COR-L47 (cell line): ENCODE measurements at regions not wholly inside any gene's neighbourhood (a gene's known extent, or its start where the extent isn't known, plus 50 kb on each side); places are given as distances from the start of the nearest gene placed in this dataset.

ENCODE experiments used
- DNase-seq: peaks from one replicate; lab custom pipeline; 2025; lab: John Stamatoyannopoulos, UW

DNA sequence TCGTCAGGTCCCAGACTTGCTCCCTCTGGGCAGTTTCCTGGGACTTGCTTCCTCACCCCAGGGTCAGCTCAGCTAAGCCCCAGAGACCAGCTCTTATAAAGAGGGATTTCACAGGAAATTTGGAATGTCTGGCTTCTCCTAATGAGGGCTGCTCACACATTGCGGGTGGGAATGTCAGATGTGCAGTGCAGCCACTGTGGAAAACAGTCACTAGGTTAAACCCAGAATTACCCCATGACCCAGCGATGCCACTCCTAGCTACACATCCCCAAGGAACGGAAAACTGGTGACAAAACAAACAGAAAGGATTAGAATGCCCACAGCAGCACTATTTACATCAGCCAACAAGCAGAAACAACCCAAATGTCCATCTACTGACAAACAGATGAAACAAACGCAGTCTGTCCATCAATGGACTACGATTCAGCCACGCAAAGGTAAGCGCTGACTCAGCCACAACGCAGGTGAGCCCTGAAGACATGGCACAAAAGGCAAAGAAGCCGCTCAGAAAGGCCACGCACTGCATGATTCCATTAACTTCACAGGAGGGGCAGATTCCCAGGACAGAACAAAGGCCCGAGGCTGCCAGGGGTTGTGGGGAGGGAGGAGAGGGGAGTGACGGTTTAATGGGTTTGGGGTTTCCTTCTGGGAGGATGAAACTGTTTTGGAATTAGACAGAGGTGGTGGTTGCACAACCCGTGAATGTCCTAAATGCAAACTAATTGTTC, 63.0 kb downstream of the NCOR2 start:
- DNase-seq, result no peak

DNA sequence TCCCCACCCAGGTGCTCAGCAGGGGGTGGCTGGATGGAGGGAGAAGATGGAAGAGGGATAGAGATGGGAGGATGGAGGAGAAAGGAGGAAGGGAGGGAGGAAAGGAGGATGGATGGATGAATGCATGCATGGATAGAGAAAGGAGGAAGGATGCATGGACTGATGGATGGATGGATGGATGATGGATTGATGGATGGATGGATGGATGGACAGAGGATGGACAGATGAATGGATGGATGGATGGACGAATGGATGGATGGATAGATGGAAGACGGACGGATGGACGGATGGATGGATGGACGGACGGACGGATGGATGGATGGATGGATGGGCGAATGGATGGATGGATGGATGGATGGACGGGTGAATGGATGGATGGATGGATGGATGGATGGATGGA, 64.1 kb downstream of the NCOR2 start:
- DNase-seq, result no peak

DNA sequence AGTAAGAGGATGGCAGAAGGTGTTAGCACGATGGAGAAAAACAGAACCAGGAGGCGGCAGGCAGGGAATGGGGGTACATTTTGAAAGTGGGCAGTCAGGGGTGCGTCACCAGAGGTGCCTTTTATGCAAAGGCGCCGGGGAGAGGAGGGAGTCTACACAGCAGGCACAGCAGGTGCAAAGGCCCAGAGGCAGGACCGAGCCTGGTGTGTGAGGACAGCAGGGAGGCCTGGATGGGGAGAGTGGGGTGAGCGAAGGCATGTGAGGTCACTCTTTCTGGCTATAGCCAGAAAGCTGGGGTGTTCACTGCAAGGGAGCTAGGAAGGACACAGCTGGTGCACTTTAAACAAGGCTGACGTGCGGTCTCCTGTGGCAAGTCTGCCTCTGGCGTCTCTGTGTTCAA, 65.0 kb downstream of the NCOR2 start:
- no peak for DNase-seq

DNA sequence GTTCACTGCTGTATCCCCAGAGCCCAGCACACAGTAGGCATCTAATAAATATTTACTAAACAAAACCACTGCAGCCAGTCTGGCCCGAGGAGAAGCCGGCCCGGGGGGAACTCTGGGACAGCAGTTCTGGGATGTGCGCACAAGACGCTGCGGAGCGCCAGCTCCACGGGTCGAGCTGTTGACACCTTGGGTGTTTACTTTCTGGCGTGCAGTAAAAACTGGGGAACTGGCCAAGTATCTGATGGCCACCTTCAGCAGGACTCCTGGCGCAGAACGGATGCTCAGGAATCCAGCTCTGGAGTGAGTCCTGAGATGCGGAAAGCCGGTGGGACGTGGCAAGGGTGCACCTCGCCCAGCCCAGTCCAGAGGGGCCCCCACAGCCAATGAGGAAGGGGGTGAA, 65.6 kb downstream of the NCOR2 start:
- no peak for DNase-seq

DNA sequence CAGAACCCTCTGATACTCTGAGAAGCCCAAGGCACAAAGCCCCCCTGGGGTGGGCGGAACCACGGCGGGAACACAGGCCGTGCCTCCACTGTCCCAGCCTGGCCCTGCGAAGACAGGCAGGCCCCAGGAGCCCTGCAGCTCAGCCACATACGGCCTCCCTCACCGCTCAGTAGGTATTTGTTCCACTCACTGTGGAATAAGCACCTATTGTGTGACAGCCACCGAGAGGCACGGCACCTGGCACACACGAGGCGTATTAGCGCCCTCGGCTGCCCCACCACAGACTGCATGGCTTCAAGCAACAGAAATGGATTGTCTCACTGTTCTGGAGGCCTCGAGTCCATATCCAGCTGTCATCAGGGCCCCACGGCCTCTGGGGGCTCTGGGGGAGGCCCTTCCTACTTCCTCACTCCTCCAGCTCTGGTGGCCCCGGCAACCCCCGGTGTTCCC, 66.3 kb downstream of the NCOR2 start:
- DNase-seq, result no peak

DNA sequence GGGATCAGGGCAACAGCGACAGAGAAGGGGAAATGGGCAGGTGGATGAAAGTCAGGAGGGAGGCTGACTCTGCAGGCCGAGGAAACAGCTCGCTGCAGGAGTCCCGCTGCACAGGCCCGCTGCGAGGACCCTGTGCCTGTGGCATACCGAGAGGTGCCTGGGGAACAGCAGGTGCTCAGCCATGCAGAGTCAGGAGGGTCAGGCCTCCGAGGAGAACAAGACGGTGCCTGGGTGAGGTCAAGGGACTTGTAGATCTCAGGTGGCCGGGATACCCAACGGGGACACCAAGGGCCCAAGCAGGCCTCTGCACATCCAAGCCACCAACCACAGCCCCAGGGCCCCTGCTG, 67.5 kb downstream of the NCOR2 start:
- DNase-seq, result no peak

DNA sequence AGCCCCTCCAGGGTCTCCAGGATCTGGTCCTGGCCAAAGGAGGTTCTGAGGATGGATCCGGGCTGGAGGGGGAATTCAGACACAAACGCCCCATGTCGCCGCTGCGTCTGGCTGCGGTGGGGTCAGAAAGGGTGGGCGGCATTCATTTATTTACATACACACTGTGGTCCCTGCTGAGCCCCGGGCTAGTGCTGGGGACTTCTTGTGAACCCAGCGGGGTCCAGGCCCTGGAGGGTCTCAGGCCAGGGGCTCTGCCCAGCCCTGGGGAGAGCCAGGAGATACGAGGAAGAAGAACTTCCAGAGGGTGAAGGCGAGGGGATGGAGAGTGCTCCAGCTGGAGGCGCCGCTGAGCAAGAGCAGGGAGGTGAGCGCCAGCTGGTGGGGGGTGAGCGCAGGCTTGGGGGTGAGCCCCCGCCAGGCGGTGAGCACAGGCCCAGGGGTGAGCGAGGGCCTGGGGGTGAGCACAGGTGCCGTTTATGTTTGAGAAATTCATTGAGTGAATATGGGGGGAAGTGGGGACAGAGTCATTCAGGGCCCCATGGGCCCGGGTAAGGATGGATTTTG, 68.1 kb downstream of the NCOR2 start:
- DNase-seq, result no peak

DNA sequence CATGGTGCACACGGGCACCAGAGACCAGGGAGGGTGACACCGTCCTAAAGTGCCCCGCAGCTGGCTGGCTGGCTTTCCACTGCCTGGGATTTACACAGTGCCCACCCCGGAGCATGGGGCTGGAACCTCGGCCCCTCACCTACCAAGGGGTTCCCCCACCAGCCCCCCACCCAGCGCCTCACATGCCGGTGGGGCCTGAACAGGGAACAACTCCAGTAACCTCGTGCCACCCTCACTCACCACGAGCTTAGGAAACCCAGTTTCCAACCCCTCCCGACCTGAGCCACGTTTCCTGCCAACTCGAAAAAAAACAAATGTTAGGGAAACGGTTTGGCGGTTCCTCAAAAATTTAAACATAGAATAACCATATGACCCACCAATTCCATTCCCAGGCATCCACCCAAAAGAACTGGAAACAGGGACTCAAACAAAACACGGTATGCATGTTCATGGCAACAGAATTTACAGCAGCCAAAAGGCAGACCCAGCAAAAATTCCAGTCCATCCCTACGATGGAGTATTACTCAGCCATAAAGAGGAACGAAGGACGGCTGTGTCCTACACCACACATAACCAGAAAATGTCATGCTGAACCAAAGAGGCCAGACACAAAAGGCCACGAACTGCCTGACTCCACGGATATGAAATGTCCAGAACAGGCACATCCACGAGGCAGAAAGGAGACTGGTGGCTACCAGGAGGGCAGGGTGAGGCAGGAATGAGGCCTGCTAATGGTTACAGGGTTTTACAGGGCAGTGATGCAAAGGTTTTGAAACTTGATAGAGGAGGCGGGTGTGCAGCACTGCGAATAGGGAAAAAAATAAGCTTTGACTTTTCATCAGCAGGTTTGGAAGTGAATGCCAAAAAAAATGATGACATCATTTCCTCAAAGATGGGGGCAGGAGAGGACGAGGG, 68.9 kb downstream of the NCOR2 start:
- no peak for DNase-seq

DNA sequence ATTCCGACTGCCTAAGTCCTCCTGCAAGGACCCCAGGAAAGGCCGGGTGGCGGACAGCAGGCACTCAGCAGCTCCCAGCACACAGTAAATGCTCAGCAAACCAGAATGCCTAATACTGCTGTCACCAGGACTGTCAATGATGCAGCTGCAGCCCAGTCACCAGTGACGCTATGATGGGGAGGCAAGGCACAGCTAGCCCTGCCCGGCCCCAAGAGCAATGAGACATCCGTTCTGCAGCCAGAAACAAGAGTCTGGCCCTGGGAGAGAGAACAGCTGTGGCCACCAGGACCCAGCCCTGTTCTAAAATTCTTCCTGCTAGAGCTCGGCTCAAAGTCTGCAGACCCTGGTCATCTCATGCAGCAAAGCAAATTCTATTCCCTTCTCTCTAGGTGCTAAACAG, 69.8 kb downstream of the NCOR2 start:
- DNase-seq, result no peak

DNA sequence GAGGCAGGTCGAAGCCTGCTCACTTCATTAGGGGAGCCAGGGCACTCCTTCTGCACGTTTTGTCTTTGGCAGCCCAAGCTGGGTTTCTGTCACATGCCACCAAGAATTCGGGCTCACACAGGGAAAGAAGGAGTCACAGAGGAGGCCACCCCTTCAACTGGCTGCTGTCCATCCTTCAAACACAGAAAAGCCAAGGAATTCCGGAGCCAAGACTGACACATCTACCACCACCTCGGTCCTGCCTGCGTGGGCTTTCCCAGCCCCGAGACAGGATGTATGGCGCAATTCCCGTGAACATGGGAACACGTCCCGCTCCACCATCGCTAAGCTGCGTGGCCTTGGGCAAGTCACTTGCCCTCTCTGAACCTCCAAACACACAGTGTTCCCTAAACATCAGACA, 70.4 kb downstream of the NCOR2 start:
- DNase-seq, result no peak

DNA sequence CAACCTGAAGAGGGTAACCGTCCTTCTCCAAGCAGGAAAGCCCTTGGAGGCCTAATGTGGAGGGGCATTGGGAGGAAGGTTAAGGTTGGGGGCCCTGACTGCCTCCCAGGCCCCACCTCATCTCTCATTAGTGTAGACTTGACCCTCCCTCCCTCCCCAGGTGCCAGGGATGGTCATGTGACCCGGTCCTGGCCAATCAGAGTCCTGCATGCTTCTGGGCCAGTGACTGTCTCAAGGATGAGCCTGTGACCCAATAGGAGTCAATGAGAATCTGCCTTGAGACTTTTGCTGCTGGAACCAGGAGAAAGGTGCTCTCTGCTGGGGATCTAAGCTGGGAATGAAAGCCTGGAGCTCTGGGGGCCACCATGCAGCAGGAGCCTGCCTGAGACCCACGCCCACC, 70.8 kb downstream of the NCOR2 start:
- no peak for DNase-seq

DNA sequence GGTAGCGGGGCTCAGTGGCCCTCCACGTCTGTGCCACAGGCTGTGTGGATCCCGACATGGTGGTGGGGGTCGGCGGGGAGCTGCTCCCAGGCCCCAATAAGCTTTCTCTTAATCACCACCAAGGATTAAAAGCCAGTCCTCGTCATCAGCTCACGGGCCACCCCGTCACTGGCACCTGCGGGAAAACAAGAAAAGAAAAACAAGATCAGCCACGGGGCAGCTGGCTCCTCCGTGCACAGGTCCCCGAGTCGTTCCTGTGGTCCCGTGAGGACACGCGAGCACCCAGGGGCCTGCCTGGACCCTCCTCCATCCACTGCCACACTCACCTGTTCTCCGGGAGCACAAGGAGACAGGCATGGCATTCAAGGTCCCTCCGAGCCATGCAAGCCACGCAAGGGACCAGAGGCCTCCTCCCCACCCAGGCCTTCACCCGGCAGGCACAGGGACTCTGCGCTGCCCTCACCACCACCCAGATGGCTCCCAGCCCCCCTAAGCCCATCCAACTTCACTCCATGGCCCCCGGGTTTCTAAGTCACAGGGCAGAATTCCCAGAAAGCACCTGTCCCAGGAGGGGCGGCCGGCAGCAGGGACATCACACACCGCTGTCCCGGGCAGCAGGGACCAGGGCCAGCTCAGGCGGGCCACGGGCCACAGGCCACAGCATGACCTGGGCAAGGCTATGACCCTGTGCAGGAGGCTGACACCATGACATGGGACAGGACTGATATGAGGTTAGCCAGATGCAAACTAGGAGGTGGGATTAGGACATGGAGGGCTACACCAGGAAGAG, 72.0 kb downstream of the NCOR2 start:
- no peak for DNase-seq

DNA sequence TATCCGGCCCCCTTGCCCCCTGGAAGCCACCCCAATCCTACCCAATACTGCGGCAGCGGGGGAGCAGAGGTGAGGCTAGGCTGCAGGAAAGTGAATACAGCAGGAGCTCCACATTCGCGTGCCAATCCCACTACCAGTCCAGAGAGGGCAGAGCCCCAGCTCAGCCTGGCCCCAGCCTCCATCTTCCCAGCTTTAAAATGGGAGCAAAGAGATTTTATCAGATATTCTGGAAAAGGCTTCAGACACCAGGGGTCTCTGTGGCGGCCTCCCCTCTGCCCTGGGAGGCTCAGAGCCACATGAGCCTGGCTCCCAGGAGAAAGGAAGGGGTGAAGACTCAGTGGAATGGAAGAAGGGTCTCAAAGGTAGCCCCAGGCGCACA, 72.7 kb downstream of the NCOR2 start:
- DNase-seq, result no peak

DNA sequence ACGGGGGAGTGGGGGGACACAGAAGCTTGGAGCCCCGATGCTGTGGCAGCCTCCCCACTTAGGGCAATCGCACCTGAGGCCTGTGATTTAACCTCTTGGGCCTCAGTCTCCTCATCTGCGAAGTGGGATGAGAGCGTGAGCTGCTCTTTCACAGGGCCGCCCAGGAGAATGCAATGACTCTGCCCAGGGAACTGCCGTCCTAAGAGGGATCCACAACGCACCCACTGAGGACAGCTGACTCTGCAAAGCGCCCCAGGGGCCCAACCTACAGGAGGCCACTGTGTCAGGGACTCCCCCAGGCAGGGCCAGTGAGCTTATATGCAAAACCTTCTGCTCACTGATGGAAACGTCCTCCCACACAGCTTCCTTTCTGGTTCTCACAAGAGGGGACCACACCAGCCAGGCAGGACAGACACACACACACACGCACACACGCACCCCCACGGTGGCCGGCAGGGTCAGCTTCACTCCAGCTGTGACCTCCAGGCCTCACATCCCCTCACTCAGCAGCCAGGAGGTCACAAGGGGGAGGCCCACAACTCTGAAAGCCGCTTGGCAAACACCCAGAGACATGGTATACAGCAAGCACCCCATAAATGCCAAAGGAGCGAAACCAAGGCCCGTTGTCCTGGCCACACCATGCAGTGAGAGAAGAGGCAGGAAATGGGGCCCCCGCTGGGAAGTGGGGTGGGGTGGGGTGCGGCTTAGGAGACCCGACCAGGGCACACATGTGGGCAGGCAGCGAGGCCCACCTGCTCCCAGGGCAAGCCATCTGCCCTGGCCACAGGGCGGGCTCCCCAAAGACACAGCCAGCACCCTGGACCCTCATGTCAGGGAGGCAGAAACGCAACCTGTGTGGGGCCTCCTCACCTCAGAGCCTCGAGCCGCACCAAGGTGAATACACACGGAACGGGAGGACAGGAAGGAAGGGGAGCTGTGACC, 73.3 kb downstream of the NCOR2 start:
- no peak for DNase-seq

DNA sequence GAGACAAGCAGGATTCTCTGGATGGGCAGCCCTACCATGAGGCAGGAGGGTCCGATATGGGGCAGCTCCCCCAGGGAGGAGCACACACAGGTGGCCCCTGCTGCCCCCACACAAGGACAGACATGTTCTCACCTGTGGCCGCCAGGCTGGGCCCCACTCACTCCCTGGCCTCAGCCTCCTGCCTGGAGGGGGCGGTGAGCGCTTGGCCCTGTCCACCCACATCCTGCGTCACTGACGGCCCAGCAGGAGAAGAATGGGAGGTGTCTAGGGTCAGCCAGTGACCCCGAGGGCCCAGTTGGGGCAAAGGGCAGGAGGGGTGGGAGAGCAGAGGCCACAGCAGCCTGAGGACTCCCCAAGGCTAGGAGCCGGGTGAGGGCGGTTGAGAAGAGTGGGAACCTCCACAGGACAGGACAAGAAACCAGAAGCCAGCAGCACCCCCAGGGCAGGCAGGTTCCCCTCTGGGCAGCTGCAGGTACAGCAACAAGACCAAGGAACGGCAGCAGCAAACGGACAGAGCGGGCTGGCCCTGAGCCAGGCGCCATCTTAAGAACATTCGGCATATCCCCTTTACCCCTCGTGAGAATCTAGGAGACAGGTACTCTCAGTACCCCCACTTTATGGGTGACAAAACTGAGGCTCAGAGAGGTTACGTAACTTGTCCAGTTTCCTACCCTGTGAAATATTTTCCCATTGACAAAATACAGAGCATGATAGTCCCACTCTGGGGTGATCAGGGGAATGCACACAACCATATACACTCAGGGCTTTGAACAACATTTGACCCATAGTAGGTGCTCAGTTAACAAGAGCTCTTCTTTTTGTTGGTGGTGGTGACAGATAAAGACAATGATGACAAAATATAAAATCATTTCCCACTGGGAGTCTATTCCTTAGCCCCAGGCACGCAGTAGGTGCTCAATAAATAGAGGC, 74.3 kb downstream of the NCOR2 start:
- DNase-seq, result no peak

DNA sequence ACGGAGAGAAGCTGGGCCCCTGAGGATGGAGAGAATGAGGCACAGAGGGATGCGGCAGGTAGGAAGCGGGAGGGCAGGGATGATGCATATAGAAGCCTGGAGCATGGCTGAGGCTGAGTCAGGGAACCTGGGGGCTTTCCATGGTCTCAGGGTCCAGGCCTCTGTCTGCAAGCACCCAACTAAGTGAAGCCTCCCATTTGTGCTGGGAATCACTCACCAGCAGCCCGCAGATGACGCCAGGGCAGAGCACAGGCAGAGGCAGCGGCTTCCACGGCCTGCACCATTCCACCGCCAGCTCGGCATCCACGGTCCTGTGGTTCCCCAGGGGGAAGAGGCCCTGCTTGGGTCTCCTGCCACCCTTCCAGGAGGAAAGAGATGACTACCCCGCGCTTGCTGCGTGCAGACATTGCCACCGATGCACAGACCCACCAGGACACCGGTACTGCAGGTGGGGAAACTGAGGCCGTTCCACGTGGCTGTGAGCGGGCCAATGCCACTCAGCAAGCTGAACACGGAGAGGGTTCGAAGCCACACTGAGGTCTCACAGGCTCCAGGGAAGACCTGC, 75.5 kb downstream of the NCOR2 start:
- DNase-seq, result no peak

DNA sequence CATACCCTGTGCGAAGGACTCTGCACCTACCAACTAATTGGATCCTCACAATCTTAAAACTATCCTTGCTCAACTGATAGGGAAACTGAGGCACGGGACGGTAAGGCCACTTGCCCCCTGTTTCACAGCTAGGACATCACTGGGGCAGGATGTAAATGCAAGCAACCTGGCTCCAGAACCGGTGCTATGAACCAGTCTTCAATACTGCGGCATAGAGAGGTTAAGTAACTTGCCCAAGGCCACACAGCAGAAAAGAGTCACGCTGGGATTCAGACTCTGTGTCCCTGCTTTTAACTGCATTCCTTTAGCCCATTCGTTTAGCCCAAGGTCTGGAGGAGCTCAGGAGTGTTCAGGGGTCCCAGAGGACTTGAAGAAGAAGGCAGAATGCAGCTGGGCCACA, 76.1 kb downstream of the NCOR2 start:
- DNase-seq, result no peak

DNA sequence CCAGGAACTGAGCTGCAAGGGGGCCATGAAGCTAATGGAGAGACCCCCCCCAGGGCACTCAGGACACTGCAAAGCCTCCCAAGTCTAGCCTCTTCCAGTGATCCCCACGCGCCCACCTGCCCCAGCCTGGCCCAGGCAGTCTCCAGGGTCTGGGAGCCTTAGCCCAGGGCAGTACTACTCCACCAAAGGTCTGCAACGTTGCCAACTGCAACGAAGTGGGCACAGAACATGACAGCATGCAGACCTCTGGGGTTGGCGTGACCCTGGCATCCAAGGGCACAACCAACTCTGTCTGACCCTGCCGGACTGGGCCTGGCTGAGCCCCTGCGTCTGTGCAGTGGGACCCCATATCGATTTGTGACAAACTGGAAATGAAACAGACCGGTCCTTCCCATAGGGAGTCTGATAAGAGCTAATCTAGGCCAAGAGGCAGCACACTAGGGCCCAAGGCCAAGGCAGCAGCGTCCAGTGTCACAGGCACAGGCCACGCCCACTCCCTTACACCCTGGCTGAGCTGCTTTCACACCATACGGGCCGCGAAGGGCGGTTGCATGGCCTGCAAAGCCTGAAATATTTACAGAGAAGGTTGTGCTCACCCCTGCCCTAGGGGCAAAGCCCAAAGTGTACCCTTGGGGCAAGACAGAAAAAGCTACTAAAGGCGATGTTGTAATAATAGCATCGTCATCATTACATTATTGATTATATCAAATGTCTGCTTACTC, 76.7 kb downstream of the NCOR2 start:
- DNase-seq, result no peak

DNA sequence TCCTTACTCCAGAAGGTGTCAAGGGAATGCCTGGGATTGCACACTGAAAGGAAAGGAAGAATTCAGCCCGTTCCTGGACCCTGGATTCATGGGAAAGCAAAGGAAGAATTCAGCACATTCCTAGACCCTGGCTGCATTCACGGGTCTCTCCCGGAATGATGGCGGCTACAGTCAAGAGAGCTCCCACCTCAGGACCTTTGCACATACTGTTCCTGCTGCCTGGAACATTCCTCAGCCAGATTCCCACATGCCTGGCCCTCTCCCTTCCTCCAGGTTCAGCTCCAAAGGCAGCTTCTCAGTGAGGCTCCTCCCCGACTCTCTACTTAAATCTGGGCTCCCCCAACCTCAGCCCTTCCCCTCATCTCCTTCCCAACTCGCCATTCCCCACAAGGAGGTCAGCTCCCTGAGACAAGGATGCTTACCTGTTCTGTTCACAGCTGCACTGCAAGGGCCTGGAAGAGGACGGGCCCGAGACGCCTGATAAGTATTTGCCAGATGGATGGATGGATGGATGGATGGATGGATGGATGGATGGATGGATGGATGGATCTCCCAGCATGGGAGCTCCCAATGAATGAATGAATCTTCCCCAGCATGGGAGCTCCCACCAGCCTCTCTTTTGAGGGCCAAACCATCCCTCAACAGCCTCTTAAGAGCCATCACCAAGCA, 77.4 kb downstream of the NCOR2 start:
- DNase-seq, result no peak
